ENCODE measurements at regions not wholly inside any gene's neighbourhood (a gene's known extent, or its start where the extent isn't known, plus 50 kb on each side); places are given as distances from the start of the nearest gene placed in this dataset.

- ATAC-seq, result no peak
- no peak overlapping the region for H3K4me3 ChIP-seq
- no peak for FAIRE-seq
- H3K27ac ChIP-seq, result no peak overlapping the region
- H3K4me2 ChIP-seq, result no peak overlapping the region
- no peaks in the 10 kb centered on the region; the same call in 2 of the 3 replicates for H3K9me3 ChIP-seq
- H3K4me1 ChIP-seq, result no peaks in the 10 kb centered on the region
- ChIA-PET CTCF (no interaction called here), POLR2A (no interaction called here)
- TF ChIP-seq POLR2AphosphoS2 (conservative IDR thresholded peaks at IDR 0.05; ENCODE audit: low read length) (no peak), MAFK (IDR thresholded peaks at IDR 0.05; ENCODE audit: partially characterized antibody) (no peak)
- DNase-seq (ENCODE audit: low read depth in 1 of 2, low spot score in 1 of 2), result no peak
These were observed 776.7 kb downstream of the DTWD2 start for GRCh38 chr5:118211606-118212005.

GRCh38 chr5:118208031-118208453 lies 780.3 kb downstream of the DTWD2 start:
- Histone ChIP-seq H3K27ac (no peak overlapping the region), H3K4me1 (no peaks in the 10 kb centered on the region), H3K4me2 (no peak overlapping the region), H3K4me3 (no peak overlapping the region), H3K9me3 (no peaks in the 10 kb centered on the region; the same call in 2 of the 3 replicates)
- DNase-seq (ENCODE audit: low read depth in 1 of 2, low spot score in 1 of 2) (no peak), FAIRE-seq (no peak), ATAC-seq (no peak)
- TF ChIP-seq HOXB13 (CRISPR knock-in tag; IDR thresholded peaks at IDR 0.05; ENCODE audit: low read depth) (no peak), CHD4 (IDR thresholded peaks at IDR 0.05; ENCODE audit: borderline replicate concordance) (no peak), RNF2 (IDR thresholded peaks at IDR 0.05; ENCODE audit: borderline replicate concordance, low read depth) (no peak), MYC (IDR thresholded peaks at IDR 0.05; ENCODE audit: borderline replicate concordance, low read length) (no peak), NR3C1 (IDR thresholded peaks at IDR 0.05) (no peak), ELK1 (IDR thresholded peaks at IDR 0.05; ENCODE audit: low read depth, low read length) (no peak), JUNB (IDR thresholded peaks at IDR 0.05) (no peak)
- TF ChIP-seq, protein P1, sequence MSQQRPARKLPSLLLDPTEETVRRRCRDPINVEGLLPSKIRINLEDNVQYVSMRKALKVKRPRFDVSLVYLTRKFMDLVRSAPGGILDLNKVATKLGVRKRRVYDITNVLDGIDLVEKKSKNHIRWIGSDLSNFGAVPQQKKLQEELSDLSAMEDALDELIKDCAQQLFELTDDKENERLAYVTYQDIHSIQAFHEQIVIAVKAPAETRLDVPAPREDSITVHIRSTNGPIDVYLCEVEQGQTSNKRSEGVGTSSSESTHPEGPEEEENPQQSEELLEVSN (IDR thresholded peaks at IDR 0.05; ENCODE audit: borderline replicate concordance, low read depth), result no peak
- ChIA-PET CTCF (no interaction called here), POLR2A (no interaction called here)
- WGBS (ENCODE audit: missing lambda C conversion rate), result 28% methylated on average over 5 of the region's 23 CpGs

- FAIRE-seq, result no peak
- no peak overlapping the region for H3K4me2 ChIP-seq
- H3K4me1 ChIP-seq, result no peaks in the 10 kb centered on the region
- CTCF ChIA-PET, result no interaction called here
- POLR2A ChIA-PET, result no interaction called here
- WGBS (ENCODE audit: missing lambda C conversion rate), result 22% methylated on average over 2 of the region's 2 CpGs
- no peak for DNase-seq (ENCODE audit: low read depth in 1 of 2, low spot score in 1 of 2)
- no peak for ATAC-seq
- TF ChIP-seq SREBF2 (IDR thresholded peaks at IDR 0.05), result no peak
- no peak for TF ChIP-seq ESRRA (IDR thresholded peaks at IDR 0.05; ENCODE audit: borderline replicate concordance, low read length)
- TF ChIP-seq RFX5 (IDR thresholded peaks at IDR 0.05), result no peak
- TF ChIP-seq, protein P2, sequence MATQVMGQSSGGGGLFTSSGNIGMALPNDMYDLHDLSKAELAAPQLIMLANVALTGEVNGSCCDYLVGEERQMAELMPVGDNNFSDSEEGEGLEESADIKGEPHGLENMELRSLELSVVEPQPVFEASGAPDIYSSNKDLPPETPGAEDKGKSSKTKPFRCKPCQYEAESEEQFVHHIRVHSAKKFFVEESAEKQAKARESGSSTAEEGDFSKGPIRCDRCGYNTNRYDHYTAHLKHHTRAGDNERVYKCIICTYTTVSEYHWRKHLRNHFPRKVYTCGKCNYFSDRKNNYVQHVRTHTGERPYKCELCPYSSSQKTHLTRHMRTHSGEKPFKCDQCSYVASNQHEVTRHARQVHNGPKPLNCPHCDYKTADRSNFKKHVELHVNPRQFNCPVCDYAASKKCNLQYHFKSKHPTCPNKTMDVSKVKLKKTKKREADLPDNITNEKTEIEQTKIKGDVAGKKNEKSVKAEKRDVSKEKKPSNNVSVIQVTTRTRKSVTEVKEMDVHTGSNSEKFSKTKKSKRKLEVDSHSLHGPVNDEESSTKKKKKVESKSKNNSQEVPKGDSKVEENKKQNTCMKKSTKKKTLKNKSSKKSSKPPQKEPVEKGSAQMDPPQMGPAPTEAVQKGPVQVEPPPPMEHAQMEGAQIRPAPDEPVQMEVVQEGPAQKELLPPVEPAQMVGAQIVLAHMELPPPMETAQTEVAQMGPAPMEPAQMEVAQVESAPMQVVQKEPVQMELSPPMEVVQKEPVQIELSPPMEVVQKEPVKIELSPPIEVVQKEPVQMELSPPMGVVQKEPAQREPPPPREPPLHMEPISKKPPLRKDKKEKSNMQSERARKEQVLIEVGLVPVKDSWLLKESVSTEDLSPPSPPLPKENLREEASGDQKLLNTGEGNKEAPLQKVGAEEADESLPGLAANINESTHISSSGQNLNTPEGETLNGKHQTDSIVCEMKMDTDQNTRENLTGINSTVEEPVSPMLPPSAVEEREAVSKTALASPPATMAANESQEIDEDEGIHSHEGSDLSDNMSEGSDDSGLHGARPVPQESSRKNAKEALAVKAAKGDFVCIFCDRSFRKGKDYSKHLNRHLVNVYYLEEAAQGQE (IDR thresholded peaks at IDR 0.05), result no peak
- TF ChIP-seq, protein P3, sequence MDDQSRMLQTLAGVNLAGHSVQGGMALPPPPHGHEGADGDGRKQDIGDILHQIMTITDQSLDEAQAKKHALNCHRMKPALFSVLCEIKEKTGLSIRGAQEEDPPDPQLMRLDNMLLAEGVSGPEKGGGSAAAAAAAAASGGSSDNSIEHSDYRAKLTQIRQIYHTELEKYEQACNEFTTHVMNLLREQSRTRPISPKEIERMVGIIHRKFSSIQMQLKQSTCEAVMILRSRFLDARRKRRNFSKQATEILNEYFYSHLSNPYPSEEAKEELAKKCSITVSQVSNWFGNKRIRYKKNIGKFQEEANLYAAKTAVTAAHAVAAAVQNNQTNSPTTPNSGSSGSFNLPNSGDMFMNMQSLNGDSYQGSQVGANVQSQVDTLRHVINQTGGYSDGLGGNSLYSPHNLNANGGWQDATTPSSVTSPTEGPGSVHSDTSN (IDR thresholded peaks at IDR 0.05), result no peak
- TF ChIP-seq HOXB13 (CRISPR knock-in tag; IDR thresholded peaks at IDR 0.05; ENCODE audit: low read depth), result no peak
- no peak for TF ChIP-seq BHLHE40 (IDR thresholded peaks at IDR 0.05; ENCODE audit: low read depth, low read length)
- no peak for TF ChIP-seq ELK1 (IDR thresholded peaks at IDR 0.05; ENCODE audit: low read depth, low read length)
- TF ChIP-seq NFE2L2 (conservative IDR thresholded peaks at IDR 0.05; ENCODE audit: low read length), result no peak
- TF ChIP-seq EHMT2 (IDR thresholded peaks at IDR 0.05; ENCODE audit: low read depth), result no peak
- no peak for TF ChIP-seq HDAC2 (IDR thresholded peaks at IDR 0.05)
- H3K4me3 ChIP-seq, result no peak overlapping the region
- H3K9me3 ChIP-seq, result no peaks in the 10 kb centered on the region
- H3K27ac ChIP-seq, result no peak overlapping the region
These were observed 788.5 kb downstream of the DTWD2 start for GRCh38 chr5:118199801-118200200.
